Testis (tissue), 2 donors: ENCODE measurements at regions not wholly inside any gene's neighbourhood (a gene's known extent, or its start where the extent isn't known, plus 50 kb on each side); places are given as distances from the start of the nearest gene placed in this dataset.

ENCODE experiments used
- CTCF ChIP-seq, 3 experiments: fragments of 450-650 bp in 2 of 3; fragments of 200-600 bp in 1 of 3; sonication (generic) in 1 of 3; IDR thresholded peaks; one replicate each; pipeline ENCODE4 v1.5.1; 2016 to 2019; ENCODE audit warnings: antibody characterized with exemption in 3 of 3, mild to moderate bottlenecking in 2 of 3, moderate library complexity in 1 of 3
- POLR2A ChIP-seq: fragments of 450-650 bp; IDR thresholded peaks from one replicate; pipeline ENCODE4 v1.6.1; 2017; ENCODE audit warnings: antibody characterized with exemption, mild to moderate bottlenecking, moderate library complexity

- no peak for TF ChIP-seq CTCF (IDR thresholded peaks at IDR 0.05)
- no peak for TF ChIP-seq POLR2A
Measured at GRCh38 chr10:57759777-57760176, 507.9 kb downstream of the IPMK start.
